ENCODE measurements at regions not wholly inside any gene's neighbourhood (a gene's known extent, or its start where the extent isn't known, plus 50 kb on each side); places are given as distances from the start of the nearest gene placed in this dataset.

DNA sequence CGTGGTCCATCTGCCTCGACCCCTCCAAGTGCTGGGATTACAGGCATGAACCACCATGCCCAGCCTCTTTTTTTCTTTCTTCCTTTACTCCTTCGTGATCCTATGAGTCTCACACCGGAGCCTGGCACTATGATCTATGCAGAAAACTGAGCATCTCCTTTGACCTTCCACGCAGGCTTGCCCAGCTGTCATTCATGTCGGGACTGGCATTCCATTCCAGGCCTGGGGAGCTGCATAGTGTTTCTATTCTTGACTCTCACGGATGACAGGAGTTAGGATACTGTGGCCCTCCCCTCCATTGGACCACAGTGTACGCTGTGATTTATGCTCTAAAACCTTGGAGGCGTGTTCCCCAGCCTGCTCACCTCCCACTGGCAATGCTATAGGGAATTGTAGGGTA, 611.8 kb downstream of the BRD1 start:
- DNase-seq (ENCODE audit: low read depth), result no peak
- no peak overlapping the region for H3K4me3 ChIP-seq (ENCODE audit: low read depth, low read length)
- TF ChIP-seq, protein P1, sequence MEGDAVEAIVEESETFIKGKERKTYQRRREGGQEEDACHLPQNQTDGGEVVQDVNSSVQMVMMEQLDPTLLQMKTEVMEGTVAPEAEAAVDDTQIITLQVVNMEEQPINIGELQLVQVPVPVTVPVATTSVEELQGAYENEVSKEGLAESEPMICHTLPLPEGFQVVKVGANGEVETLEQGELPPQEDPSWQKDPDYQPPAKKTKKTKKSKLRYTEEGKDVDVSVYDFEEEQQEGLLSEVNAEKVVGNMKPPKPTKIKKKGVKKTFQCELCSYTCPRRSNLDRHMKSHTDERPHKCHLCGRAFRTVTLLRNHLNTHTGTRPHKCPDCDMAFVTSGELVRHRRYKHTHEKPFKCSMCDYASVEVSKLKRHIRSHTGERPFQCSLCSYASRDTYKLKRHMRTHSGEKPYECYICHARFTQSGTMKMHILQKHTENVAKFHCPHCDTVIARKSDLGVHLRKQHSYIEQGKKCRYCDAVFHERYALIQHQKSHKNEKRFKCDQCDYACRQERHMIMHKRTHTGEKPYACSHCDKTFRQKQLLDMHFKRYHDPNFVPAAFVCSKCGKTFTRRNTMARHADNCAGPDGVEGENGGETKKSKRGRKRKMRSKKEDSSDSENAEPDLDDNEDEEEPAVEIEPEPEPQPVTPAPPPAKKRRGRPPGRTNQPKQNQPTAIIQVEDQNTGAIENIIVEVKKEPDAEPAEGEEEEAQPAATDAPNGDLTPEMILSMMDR (IDR thresholded peaks at IDR 0.05; ENCODE audit: control insufficient read depth, extremely low read depth, insufficient read depth), result no peak

DNA sequence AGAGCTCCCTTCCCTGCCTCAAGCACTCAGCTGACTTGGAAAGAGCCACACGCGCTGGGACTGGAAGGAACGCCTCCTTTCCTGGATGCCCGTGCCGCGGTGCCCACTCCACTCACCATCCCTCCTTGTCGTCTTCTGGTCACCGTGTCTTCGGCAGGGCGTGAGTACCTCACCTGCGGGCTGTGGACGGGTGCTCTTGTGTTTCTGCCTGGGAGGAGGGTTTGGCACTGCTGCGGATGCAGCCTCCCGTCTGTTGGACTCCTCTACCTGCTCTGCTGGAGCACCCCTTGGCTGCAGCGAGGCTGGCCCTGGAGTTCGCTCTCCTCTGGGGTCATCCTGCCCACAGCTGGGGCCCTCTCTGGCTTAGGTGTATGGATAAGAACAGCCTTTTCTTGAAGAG, 612.7 kb downstream of the BRD1 start:
- H3K4me3 ChIP-seq (ENCODE audit: low read depth, low read length), result no peak overlapping the region
- TF ChIP-seq, protein P1 (IDR thresholded peaks at IDR 0.05; ENCODE audit: control insufficient read depth, extremely low read depth, insufficient read depth), result no peak
- DNase-seq (ENCODE audit: low read depth), result no peak

DNA sequence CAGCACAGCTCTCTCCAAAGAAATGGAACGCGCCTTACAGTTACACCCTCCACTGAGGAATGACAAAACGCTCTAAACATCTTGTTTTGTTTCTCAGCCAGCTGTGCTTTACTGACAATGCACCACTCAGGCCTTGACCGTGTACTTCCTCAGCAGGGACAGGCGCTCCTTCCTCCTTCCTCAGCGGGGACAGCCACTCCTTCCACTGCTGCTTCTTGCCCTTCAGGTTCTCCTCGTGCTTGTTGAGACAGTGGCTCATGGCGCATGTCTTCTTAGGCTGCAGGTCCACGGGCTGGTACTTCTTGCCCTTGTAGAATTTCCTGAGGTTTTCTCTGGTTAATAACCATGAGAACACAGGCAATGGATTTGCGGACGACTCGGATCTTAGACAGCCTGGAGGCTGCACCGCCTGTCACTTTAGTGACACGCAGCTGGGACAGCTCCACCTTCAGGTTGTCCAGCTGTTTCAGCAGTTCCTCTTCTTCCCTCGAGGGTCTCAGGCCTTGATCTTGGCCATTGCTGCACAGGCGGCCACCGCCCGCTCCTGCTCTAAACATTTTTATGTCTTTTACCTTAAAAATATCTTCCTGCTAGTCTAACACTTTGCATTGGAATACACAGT, 613.8 kb downstream of the BRD1 start:
- no peak overlapping the region for H3K4me3 ChIP-seq (ENCODE audit: low read depth, low read length)
- DNase-seq (ENCODE audit: low read depth), result no peak
- TF ChIP-seq, protein P1 (IDR thresholded peaks at IDR 0.05; ENCODE audit: control insufficient read depth, extremely low read depth, insufficient read depth), result no peak

DNA sequence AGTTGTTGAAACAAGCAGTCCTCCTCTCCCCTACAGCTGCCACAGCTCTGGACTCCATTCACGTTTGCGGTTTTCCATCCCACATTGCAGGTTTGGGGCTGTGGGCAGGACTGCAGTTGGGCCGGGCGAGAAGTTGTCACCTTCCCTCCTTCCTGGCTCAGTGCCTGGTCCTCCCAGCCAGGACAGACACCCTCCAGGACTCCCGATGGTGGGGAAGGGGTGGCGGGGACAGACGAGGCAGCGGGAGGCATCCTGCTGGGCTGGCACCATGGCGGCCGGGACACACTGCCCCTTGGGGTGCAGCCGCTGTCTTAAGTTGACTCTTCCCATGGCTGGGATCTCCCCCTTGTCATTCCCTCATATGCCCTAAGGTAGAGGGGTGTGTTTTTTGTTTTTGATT, 615.2 kb downstream of the BRD1 start:
- no peak overlapping the region for H3K4me3 ChIP-seq (ENCODE audit: low read depth, low read length)
- no peak for DNase-seq (ENCODE audit: low read depth)
- TF ChIP-seq, protein P1 (IDR thresholded peaks at IDR 0.05; ENCODE audit: control insufficient read depth, extremely low read depth, insufficient read depth), result no peak

DNA sequence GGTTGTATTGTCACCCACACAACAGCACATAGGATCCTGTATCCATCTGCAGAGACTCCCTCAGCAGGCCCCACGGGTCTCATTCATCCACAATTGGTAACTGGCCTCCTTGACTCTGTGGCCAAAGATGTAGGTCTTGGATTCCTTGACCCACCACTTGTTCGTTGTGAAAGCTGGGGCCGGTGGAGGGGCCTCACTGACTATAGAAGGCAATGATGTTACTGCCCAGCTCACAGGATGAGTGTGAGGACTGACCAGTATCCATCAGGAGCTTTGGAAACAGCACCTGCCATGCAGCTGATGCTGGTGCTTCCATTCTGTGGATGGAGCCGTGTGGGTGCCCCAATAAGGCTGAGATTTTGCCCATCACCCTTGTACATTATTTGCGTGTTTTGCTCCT, 615.7 kb downstream of the BRD1 start:
- no peak overlapping the region for H3K4me3 ChIP-seq (ENCODE audit: low read depth, low read length)
- DNase-seq (ENCODE audit: low read depth), result no peak
- TF ChIP-seq, protein P1 (IDR thresholded peaks at IDR 0.05; ENCODE audit: control insufficient read depth, extremely low read depth, insufficient read depth), result no peak

DNA sequence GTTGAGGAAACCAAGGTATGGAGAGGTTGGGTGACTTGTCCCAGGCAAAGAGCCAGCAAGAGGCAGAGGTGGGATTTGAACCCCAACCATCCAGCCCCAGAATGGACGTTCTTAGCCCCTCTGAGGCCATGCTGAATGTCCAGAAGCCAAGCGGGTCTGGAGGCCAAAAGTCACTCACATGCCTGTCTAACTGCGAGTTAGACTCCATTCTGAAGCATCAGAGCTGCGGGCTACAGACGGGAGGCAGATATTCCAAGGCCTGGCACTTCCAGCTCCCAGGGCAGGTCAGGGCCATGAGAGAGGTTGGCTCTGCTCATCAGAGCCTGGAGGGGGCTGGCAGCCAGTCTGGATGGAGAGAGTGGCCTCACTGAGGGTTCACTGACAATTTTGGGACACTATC, 616.5 kb downstream of the BRD1 start:
- no peak overlapping the region for H3K4me3 ChIP-seq (ENCODE audit: low read depth, low read length)
- no peak for DNase-seq (ENCODE audit: low read depth)
- TF ChIP-seq, protein P1 (IDR thresholded peaks at IDR 0.05; ENCODE audit: control insufficient read depth, extremely low read depth, insufficient read depth), result no peak

DNA sequence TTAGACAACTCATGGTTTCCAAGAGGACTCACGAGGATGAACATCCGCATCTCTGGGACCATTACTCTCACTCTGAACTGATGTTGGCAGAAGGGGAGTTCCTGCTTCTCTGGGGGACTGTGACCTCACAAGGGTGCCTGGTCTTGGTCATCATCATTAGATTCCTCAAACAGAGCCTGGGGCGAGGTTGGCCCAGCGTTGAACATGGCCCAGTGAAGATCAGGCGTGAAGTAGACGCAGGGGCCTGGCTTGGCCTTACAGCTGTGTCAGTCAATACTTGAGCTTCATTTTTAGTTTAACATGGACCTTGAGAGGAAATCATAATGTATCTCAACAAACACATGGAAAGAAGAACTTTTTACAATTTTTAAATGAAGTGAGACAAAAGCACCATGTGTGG, 617.1 kb downstream of the BRD1 start:
- no peak for DNase-seq (ENCODE audit: low read depth)
- TF ChIP-seq, protein P1 (IDR thresholded peaks at IDR 0.05; ENCODE audit: control insufficient read depth, extremely low read depth, insufficient read depth), result no peak
- no peak overlapping the region for H3K4me3 ChIP-seq (ENCODE audit: low read depth, low read length)
